ENCODE measurements at regions not wholly inside any gene's neighbourhood (a gene's known extent, or its start where the extent isn't known, plus 50 kb on each side); places are given as distances from the start of the nearest gene placed in this dataset.

GRCh38 chr9:85487872-85488271 lies 253.9 kb downstream of the AGTPBP1 start:
- ChIA-PET CTCF (ENCODE audit: unreplicated experiment) (no interaction called here), POLR2A (no interaction called here)
- intact Hi-C loops (cut with micrococcal nuclease; ENCODE audit: unreplicated experiment): no loop called here
- H3K79me2 ChIP-seq (ENCODE audit: insufficient read depth, low read depth, low read length): no peaks in the 10 kb centered on the region
- BruUV-seq (replicated peaks): no TSS peak
- H3K9me3 ChIP-seq (ENCODE audit: low read length): no peaks in the 10 kb centered on the region
- no peak for DNase-seq (ENCODE audit: low spot score)
- H3K4me3 ChIP-seq (ENCODE audit: low read depth, low read length, poor library complexity, severe bottlenecking): no peak overlapping the region
- no peak for TF ChIP-seq EZH2phosphoT487 (IDR thresholded peaks at IDR 0.05; ENCODE audit: borderline replicate concordance, low read depth, low read length)
- TF ChIP-seq CTCF (conservative IDR thresholded peaks at IDR 0.05; ENCODE audit: low read length): no peak
- H3K36me3 ChIP-seq (ENCODE audit: insufficient read depth, low read length): no peaks in the 10 kb centered on the region
- no peak overlapping the region for H3K4me2 ChIP-seq (ENCODE audit: low read length)
- H3K27ac ChIP-seq (ENCODE audit: low read depth, low read length, poor library complexity, severe bottlenecking): no peak overlapping the region
- H4K20me1 ChIP-seq (ENCODE audit: insufficient read depth, low read length): no peaks in the 10 kb centered on the region
- no peaks in the 10 kb centered on the region for H3K4me1 ChIP-seq (ENCODE audit: insufficient read depth, low read length, poor library complexity, severe bottlenecking)
- H2AFZ ChIP-seq (ENCODE audit: low read length): no peak overlapping the region
- H3K9me2 ChIP-seq (ENCODE audit: insufficient read depth, low read length): no peaks in the 10 kb centered on the region

- BruUV-seq (replicated peaks): no TSS peak
- ChIA-PET CTCF (ENCODE audit: unreplicated experiment) (no interaction called here), POLR2A (no interaction called here)
- H3K9me2 ChIP-seq (ENCODE audit: insufficient read depth, low read length): no peaks in the 10 kb centered on the region
- H3K9me3 ChIP-seq (ENCODE audit: low read length): no peaks in the 10 kb centered on the region
- no peak overlapping the region for H3K4me3 ChIP-seq (ENCODE audit: low read depth, low read length, poor library complexity, severe bottlenecking)
- H3K27ac ChIP-seq (ENCODE audit: low read depth, low read length, poor library complexity, severe bottlenecking): no peak overlapping the region
- H2AFZ ChIP-seq (ENCODE audit: low read length): no peak overlapping the region
- no peak for DNase-seq (ENCODE audit: low spot score)
- H4K20me1 ChIP-seq (ENCODE audit: insufficient read depth, low read length): no peaks in the 10 kb centered on the region
- no peaks in the 10 kb centered on the region for H3K4me1 ChIP-seq (ENCODE audit: insufficient read depth, low read length, poor library complexity, severe bottlenecking)
- TF ChIP-seq CTCF (conservative IDR thresholded peaks at IDR 0.05; ENCODE audit: low read length) (no peak), EZH2phosphoT487 (IDR thresholded peaks at IDR 0.05; ENCODE audit: borderline replicate concordance, low read depth, low read length) (no peak)
- no peaks in the 10 kb centered on the region for H3K36me3 ChIP-seq (ENCODE audit: insufficient read depth, low read length)
- intact Hi-C loops (cut with micrococcal nuclease; ENCODE audit: unreplicated experiment): no loop called here
- H3K4me2 ChIP-seq (ENCODE audit: low read length): no peak overlapping the region
- no peaks in the 10 kb centered on the region for H3K79me2 ChIP-seq (ENCODE audit: insufficient read depth, low read depth, low read length)
These were observed 257.5 kb downstream of the AGTPBP1 start for GRCh38 chr9:85484235-85484634.

GRCh38 chr9:85483208-85483607 lies 258.5 kb downstream of the AGTPBP1 start:
- H3K27ac ChIP-seq (ENCODE audit: low read depth, low read length, poor library complexity, severe bottlenecking): no peak overlapping the region
- POLR2A ChIA-PET: no interaction called here
- BruUV-seq (replicated peaks): no TSS peak
- H3K79me2 ChIP-seq (ENCODE audit: insufficient read depth, low read depth, low read length): no peaks in the 10 kb centered on the region
- TF ChIP-seq EZH2phosphoT487 (IDR thresholded peaks at IDR 0.05; ENCODE audit: borderline replicate concordance, low read depth, low read length) (no peak), CTCF (conservative IDR thresholded peaks at IDR 0.05; ENCODE audit: low read length) (0 out of 2 replicates have a peak, but pooled peaks have one; percentile 33)
- no peaks in the 10 kb centered on the region for H3K36me3 ChIP-seq (ENCODE audit: insufficient read depth, low read length)
- H2AFZ ChIP-seq (ENCODE audit: low read length): no peak overlapping the region
- H3K9me2 ChIP-seq (ENCODE audit: insufficient read depth, low read length): no peaks in the 10 kb centered on the region
- no peaks in the 10 kb centered on the region for H3K4me1 ChIP-seq (ENCODE audit: insufficient read depth, low read length, poor library complexity, severe bottlenecking)
- CTCF ChIA-PET (ENCODE audit: unreplicated experiment): no interaction called here
- H4K20me1 ChIP-seq (ENCODE audit: insufficient read depth, low read length): no peaks in the 10 kb centered on the region
- H3K4me3 ChIP-seq (ENCODE audit: low read depth, low read length, poor library complexity, severe bottlenecking): no peak overlapping the region
- intact Hi-C loops (cut with micrococcal nuclease; ENCODE audit: unreplicated experiment): no loop called here
- H3K9me3 ChIP-seq (ENCODE audit: low read length): no peaks in the 10 kb centered on the region
- H3K4me2 ChIP-seq (ENCODE audit: low read length): no peak overlapping the region
- DNase-seq (ENCODE audit: low spot score): peak; percentile 1
